Naive B cell (primary cell): ENCODE measurements at regions not wholly inside any gene's neighbourhood (a gene's known extent, or its start where the extent isn't known, plus 50 kb on each side); places are given as distances from the start of the nearest gene placed in this dataset.

ENCODE experiments used
- ATAC-seq, 2 donors: fragments of 150-1000 bp; cut with Tn5 transposase; 2 replicates each; pipeline ENCODE4 v1.10.0; 2021; ENCODE audit warnings: low read depth in 2 of 2, mild to moderate bottlenecking in 2 of 2, moderate library complexity in 2 of 2
- DNase-seq: peaks from one replicate; pipeline ENCODE4 v3.0.0; 2022
- H3K27ac Mint-ChIP-seq, 6 donors: one replicate each; pipeline ENCODE4 v1.8.0; 2020 to 2022; ENCODE audit warnings: mild to moderate bottlenecking in 6 of 6, mixed read lengths in 6 of 6, moderate library complexity in 5 of 6, inconsistent platforms in 2 of 6
- H3K27me3 Mint-ChIP-seq, 3 donors: one replicate each; pipeline ENCODE4 v1.8.0; 2021 to 2022; ENCODE audit warnings: mixed read lengths in 3 of 3, mild to moderate bottlenecking in 1 of 3
- H3K36me3 Mint-ChIP-seq, 2 donors: one replicate each; pipeline ENCODE4 v1.8.0; 2020 to 2022; ENCODE audit warnings: mixed read lengths in 2 of 2, inconsistent platforms in 1 of 2, mild to moderate bottlenecking in 1 of 2
- H3K4me1 Mint-ChIP-seq, 3 donors: one replicate each; pipeline ENCODE4 v1.8.0; 2020 to 2022; ENCODE audit warnings: mixed read lengths in 3 of 3, inconsistent platforms in 1 of 3, mild to moderate bottlenecking in 1 of 3, moderate library complexity in 1 of 3
- H3K4me3 Mint-ChIP-seq, 8 donors: one replicate each; pipeline ENCODE4 v1.8.0; 2020 to 2022; ENCODE audit warnings: mild to moderate bottlenecking in 8 of 8, mixed read lengths in 8 of 8, moderate library complexity in 8 of 8, inconsistent platforms in 2 of 8
- H3K9me3 Mint-ChIP-seq, 7 donors: one replicate each; pipeline ENCODE4 v1.8.0; 2020 to 2022; ENCODE audit warnings: mixed read lengths in 7 of 7, mild to moderate bottlenecking in 5 of 7, inconsistent platforms in 2 of 7, moderate library complexity in 1 of 7

GRCh38 chr9:126147936-126148870 is 178.4 kb upstream of the MVB12B start:
- ATAC-seq (no peak), DNase-seq (no peak)
- H3K4me3 Mint-ChIP-seq = no peak overlapping the region
- H3K4me1 Mint-ChIP-seq = peaks cover 9 to 10% (median 9%) of the 10 kb centered on the region in 3 donors
- peaks cover 0 to 2% (median 0%) of the 10 kb centered on the region in 7 donors for H3K9me3 Mint-ChIP-seq
- peak overlapping the region in 1 of 6 donors; percentile 11 for H3K27ac Mint-ChIP-seq
- peaks cover 8 to 41% (median 10%) of the 10 kb centered on the region in 3 donors for H3K27me3 Mint-ChIP-seq
- no peaks in the 10 kb centered on the region for H3K36me3 Mint-ChIP-seq

GRCh38 chr9:126148994-126149393 is 177.6 kb upstream of the MVB12B start:
- H3K4me3 Mint-ChIP-seq = no peak overlapping the region
- H3K36me3 Mint-ChIP-seq = no peaks in the 10 kb centered on the region
- ATAC-seq (no peak), DNase-seq (no peak)
- peaks cover 9 to 10% (median 9%) of the 10 kb centered on the region in 3 donors for H3K4me1 Mint-ChIP-seq
- H3K27ac Mint-ChIP-seq = peak overlapping the region in 1 of 6 donors; percentile 60
- peaks cover 0 to 5% (median 0%) of the 10 kb centered on the region in 7 donors for H3K9me3 Mint-ChIP-seq
- H3K27me3 Mint-ChIP-seq = peaks cover 13 to 46% (median 15%) of the 10 kb centered on the region in 3 donors

GRCh38 chr9:126149661-126150060 is 177.0 kb upstream of the MVB12B start:
- no peak for DNase-seq
- Mint-ChIP-seq H3K4me1 (peaks cover 9 to 10% (median 9%) of the 10 kb centered on the region in 3 donors), H3K27ac (no peak overlapping the region), H3K27me3 (peaks cover 13 to 39% (median 15%) of the 10 kb centered on the region in 3 donors), H3K9me3 (peaks cover 0 to 5% (median 0%) of the 10 kb centered on the region in 7 donors), H3K4me3 (no peak overlapping the region), H3K36me3 (no peaks in the 10 kb centered on the region)
- ATAC-seq = no peak

- ATAC-seq = no peak
- peak overlapping the region in 1 of 6 donors; percentile 5 for H3K27ac Mint-ChIP-seq
- no peak for DNase-seq
- H3K4me3 Mint-ChIP-seq = no peak overlapping the region
- no peaks in the 10 kb centered on the region for H3K36me3 Mint-ChIP-seq
- peaks cover 0 to 5% (median 0%) of the 10 kb centered on the region in 7 donors for H3K9me3 Mint-ChIP-seq
- H3K27me3 Mint-ChIP-seq = peaks cover 13 to 33% (median 15%) of the 10 kb centered on the region in 3 donors
- H3K4me1 Mint-ChIP-seq = peaks cover 9 to 10% (median 9%) of the 10 kb centered on the region in 3 donors
Observed at GRCh38 chr9:126150411-126151030, 176.1 kb upstream of the MVB12B start.

- Mint-ChIP-seq H3K4me3 (no peak overlapping the region), H3K27ac (no peak overlapping the region), H3K4me1 (peaks cover 6 to 7% (median 7%) of the 10 kb centered on the region in 3 donors), H3K27me3 (peaks cover 9 to 27% (median 12%) of the 10 kb centered on the region in 3 donors), H3K9me3 (peaks cover 0 to 5% (median 0%) of the 10 kb centered on the region in 7 donors), H3K36me3 (no peaks in the 10 kb centered on the region)
- no peak for DNase-seq
- no peak for ATAC-seq
Observed at GRCh38 chr9:126151031-126151685, 175.5 kb upstream of the MVB12B start.

GRCh38 chr9:126151686-126152134 is 174.9 kb upstream of the MVB12B start:
- ATAC-seq = no peak

GRCh38 chr9:126152622-126153362 is 173.8 kb upstream of the MVB12B start:
- peaks cover 7 to 31% (median 10%) of the 10 kb centered on the region in 3 donors for H3K27me3 Mint-ChIP-seq
- H3K36me3 Mint-ChIP-seq = no peaks in the 10 kb centered on the region
- DNase-seq (no peak), ATAC-seq (no peak)
- no peak overlapping the region for H3K27ac Mint-ChIP-seq
- H3K9me3 Mint-ChIP-seq = peaks cover 0 to 5% (median 0%) of the 10 kb centered on the region in 7 donors
- H3K4me1 Mint-ChIP-seq = no peaks in the 10 kb centered on the region
- no peak overlapping the region for H3K4me3 Mint-ChIP-seq

More at GRCh38 chr9:126151686-126152134, 174.9 kb upstream of the MVB12B start:
- Mint-ChIP-seq H3K4me1 (peaks cover under 1 to 1% (median 1%) of the 10 kb centered on the region in 3 donors), H3K4me3 (no peak overlapping the region), H3K9me3 (peaks cover 0 to 5% (median 0%) of the 10 kb centered on the region in 7 donors), H3K27ac (no peak overlapping the region), H3K27me3 (peaks cover 7 to 26% (median 10%) of the 10 kb centered on the region in 3 donors), H3K36me3 (no peaks in the 10 kb centered on the region)
- no peak for DNase-seq

- DNase-seq (no peak), ATAC-seq (no peak)
- Mint-ChIP-seq H3K27ac (peak overlapping the region in 1 of 6 donors; percentile 58), H3K36me3 (no peaks in the 10 kb centered on the region), H3K27me3 (peaks cover 10 to 28% (median 10%) of the 10 kb centered on the region in 3 donors), H3K9me3 (peaks cover 0 to 5% (median 0%) of the 10 kb centered on the region in 7 donors), H3K4me3 (no peak overlapping the region), H3K4me1 (no peaks in the 10 kb centered on the region)
Observed at GRCh38 chr9:126153382-126153781, 173.2 kb upstream of the MVB12B start.

- no peak overlapping the region for H3K27ac Mint-ChIP-seq
- H3K4me1 Mint-ChIP-seq = no peaks in the 10 kb centered on the region
- ATAC-seq (no peak), DNase-seq (no peak)
- H3K9me3 Mint-ChIP-seq = peaks cover 0 to 5% (median 0%) of the 10 kb centered on the region in 7 donors
- peaks cover 14 to 30% (median 16%) of the 10 kb centered on the region in 3 donors for H3K27me3 Mint-ChIP-seq
- H3K36me3 Mint-ChIP-seq = no peaks in the 10 kb centered on the region
- H3K4me3 Mint-ChIP-seq = no peak overlapping the region
Observed at GRCh38 chr9:126154182-126154827, 172.3 kb upstream of the MVB12B start.

GRCh38 chr9:126154869-126155268 is 171.8 kb upstream of the MVB12B start:
- peaks cover 0 to 5% (median 0%) of the 10 kb centered on the region in 7 donors for H3K9me3 Mint-ChIP-seq
- H3K36me3 Mint-ChIP-seq = no peaks in the 10 kb centered on the region
- no peak overlapping the region for H3K4me3 Mint-ChIP-seq
- no peak for DNase-seq
- ATAC-seq = no peak
- no peak overlapping the region for H3K27ac Mint-ChIP-seq
- no peaks in the 10 kb centered on the region for H3K4me1 Mint-ChIP-seq
- H3K27me3 Mint-ChIP-seq = peaks cover 14 to 30% (median 16%) of the 10 kb centered on the region in 3 donors

- no peak overlapping the region for H3K27ac Mint-ChIP-seq
- H3K4me3 Mint-ChIP-seq = no peak overlapping the region
- no peak for DNase-seq
- no peaks in the 10 kb centered on the region for H3K4me1 Mint-ChIP-seq
- no peak for ATAC-seq
- H3K27me3 Mint-ChIP-seq = peaks cover 14 to 30% (median 16%) of the 10 kb centered on the region in 3 donors
- H3K9me3 Mint-ChIP-seq = peaks cover 0 to 5% (median 0%) of the 10 kb centered on the region in 7 donors
- no peaks in the 10 kb centered on the region for H3K36me3 Mint-ChIP-seq
Observed at GRCh38 chr9:126155756-126156664, 170.6 kb upstream of the MVB12B start.
